GM23338 (cell line): ENCODE measurements at regions not wholly inside any gene's neighbourhood (a gene's known extent, or its start where the extent isn't known, plus 50 kb on each side); places are given as distances from the start of the nearest gene placed in this dataset.

Source experiments
- ATAC-seq: fragments of 200-7000 bp; cut with Tn5 transposase; 3 replicates; pipeline ENCODE4 v1.9.1; 2020
- DNase-seq: peaks from one replicate; pipeline ENCODE4 v3.0.0-alpha.2; 2015; ENCODE audit warnings: low spot score
- H2AFZ ChIP-seq: fragments of 200-600 bp; sonication (generic); 2 replicates; pipeline ENCODE4 v1.8.0; 2016; ENCODE audit warnings: antibody characterized with exemption, mild to moderate bottlenecking, moderate library complexity
- H3F3A ChIP-seq: fragments of 200-600 bp; sonication (generic); replicated peaks from 2 replicates; pipeline ENCODE4 v1.8.0; 2017; ENCODE audit warnings: antibody characterized with exemption, mixed run types, low read depth
- H3K27ac ChIP-seq: fragments of 200-600 bp; sonication (generic); 2 replicates; pipeline ENCODE4 v1.6.1; 2016; ENCODE audit warnings: low read depth
- H3K27me3 ChIP-seq: fragments of 200-600 bp; sonication (generic); 2 replicates; pipeline ENCODE4 v1.8.0; 2016; ENCODE audit warnings: mild to moderate bottlenecking, mixed run types, moderate library complexity; ENCODE audit not compliant: insufficient read depth
- H3K36me3 ChIP-seq: fragments of 200-600 bp; sonication (generic); 2 replicates; pipeline ENCODE4 v1.8.0; 2016; ENCODE audit warnings: mild to moderate bottlenecking; ENCODE audit not compliant: insufficient read depth
- H3K4me1 ChIP-seq: fragments of 200-600 bp; sonication (generic); 2 replicates; pipeline ENCODE4 v1.8.0; 2016; ENCODE audit warnings: mild to moderate bottlenecking, moderate library complexity; ENCODE audit not compliant: insufficient read depth
- H3K4me2 ChIP-seq: fragments of 200-600 bp; sonication (generic); 2 replicates; pipeline ENCODE4 v1.7.1; 2017; ENCODE audit warnings: mixed run types
- H3K4me3 ChIP-seq: fragments of 200-600 bp; sonication (generic); 2 replicates; pipeline ENCODE4 v1.6.1; 2016; ENCODE audit warnings: mixed run types
- H3K79me2 ChIP-seq: fragments of 200-600 bp; sonication (generic); replicated peaks from 2 replicates; pipeline ENCODE4 v1.8.0; 2017; ENCODE audit warnings: mild to moderate bottlenecking; ENCODE audit not compliant: insufficient read depth
- H3K9me2 ChIP-seq: fragments of 200-600 bp; sonication (generic); 2 replicates; pipeline ENCODE4 v1.8.0; 2017; ENCODE audit not compliant: insufficient read depth
- H4K20me1 ChIP-seq: fragments of 200-600 bp; sonication (generic); replicated peaks from 2 replicates; pipeline ENCODE4 v1.8.0; 2017; ENCODE audit warnings: mild to moderate bottlenecking; ENCODE audit not compliant: insufficient read depth
- H3K27ac Mint-ChIP-seq: 2 replicates; pipeline ENCODE4 v1.8.0; 2020; ENCODE audit warnings: inconsistent platforms, mild to moderate bottlenecking, moderate library complexity, mixed read lengths
- H3K27me3 Mint-ChIP-seq: 3 replicates; pipeline ENCODE4 v1.8.0; 2022; ENCODE audit warnings: low read depth, mild to moderate bottlenecking, moderate library complexity, mixed read lengths, inconsistent platforms; ENCODE audit not compliant: insufficient read depth, poor library complexity
- H3K36me3 Mint-ChIP-seq: 3 replicates; pipeline ENCODE4 v1.8.0; 2021; ENCODE audit warnings: low read depth, mild to moderate bottlenecking, inconsistent platforms, moderate library complexity, mixed read lengths
- H3K4me1 Mint-ChIP-seq: 3 replicates; pipeline ENCODE4 v1.8.0; 2020; ENCODE audit warnings: mild to moderate bottlenecking, inconsistent platforms, mixed read lengths
- H3K4me3 Mint-ChIP-seq: 3 replicates; pipeline ENCODE4 v1.8.0; 2021; ENCODE audit warnings: moderate library complexity, mild to moderate bottlenecking, inconsistent platforms, mixed read lengths
- H3K9me3 Mint-ChIP-seq: 3 replicates; pipeline ENCODE4 v1.8.0; 2020; ENCODE audit warnings: moderate library complexity, mild to moderate bottlenecking, inconsistent platforms, mixed read lengths
- CREB1 ChIP-seq: fragments of 250-450 bp; sonication (Bioruptor Pico); IDR thresholded peaks from 2 replicates; pipeline ENCODE4 v1.5.0; 2020; ENCODE audit warnings: low read depth, mild to moderate bottlenecking, moderate library complexity
- EZH2 ChIP-seq: fragments of 200-600 bp; sonication (generic); IDR thresholded peaks from one replicate; pipeline ENCODE4 v1.8.0; 2017; ENCODE audit warnings: antibody characterized with exemption, mild to moderate bottlenecking, low read depth; ENCODE audit not compliant: unreplicated experiment
- EZH2phosphoT487 ChIP-seq: fragments of 200-600 bp; sonication (generic); IDR thresholded peaks from one replicate; pipeline ENCODE4 v1.8.1; 2018; ENCODE audit warnings: antibody characterized with exemption; ENCODE audit not compliant: unreplicated experiment
- JUNB ChIP-seq: IDR thresholded peaks from one replicate; pipeline ENCODE4 v1.6.1; 2016; ENCODE audit warnings: antibody characterized with exemption; ENCODE audit not compliant: unreplicated experiment
- NANOG ChIP-seq: IDR thresholded peaks from 2 replicates; pipeline ENCODE4 v1.6.1; 2016; ENCODE audit warnings: antibody characterized with exemption, borderline replicate concordance
- POLR2AphosphoS5 ChIP-seq: IDR thresholded peaks from 2 replicates; pipeline ENCODE4 v1.6.1; 2016; ENCODE audit warnings: antibody characterized with exemption, low read depth
- STAT1 ChIP-seq: IDR thresholded peaks from one replicate; pipeline ENCODE4 v1.6.1; 2016; ENCODE audit warnings: antibody characterized with exemption; ENCODE audit not compliant: unreplicated experiment
- ZNF114 ChIP-seq: fragments of 250-450 bp; sonication (Bioruptor Pico); IDR thresholded peaks from 2 replicates; pipeline ENCODE4 v1.5.0; 2020; ENCODE audit warnings: mild to moderate bottlenecking, moderate library complexity
- ZNF331 ChIP-seq: fragments of 250-450 bp; sonication (Bioruptor Pico); IDR thresholded peaks from 2 replicates; pipeline ENCODE4 v1.5.0; 2020; ENCODE audit warnings: low read depth, mild to moderate bottlenecking, moderate library complexity
- TF ChIP-seq, protein P1 (sequence below): fragments of 250-450 bp; sonication (Bioruptor Pico); IDR thresholded peaks from 2 replicates; pipeline ENCODE4 v1.5.0; 2020; ENCODE audit warnings: mild to moderate bottlenecking, moderate library complexity
- TF ChIP-seq, protein P2 (sequence below), 2 experiments: fragments of 200-600 bp in 1 of 2; sonication (generic) in 1 of 2; conservative IDR thresholded peaks; 2 replicates each; pipeline versions ENCODE4 v1.5.1 to v1.6.1; 2016 to 2017; ENCODE audit warnings: antibody characterized with exemption in 2 of 2, low read depth in 2 of 2, mild to moderate bottlenecking in 2 of 2, moderate library complexity in 1 of 2

- no peak overlapping the region for H2AFZ ChIP-seq
- DNase-seq: no peak
- no peak overlapping the region for H3K4me2 ChIP-seq
- no peaks in the 10 kb centered on the region for H3K79me2 ChIP-seq
- TF ChIP-seq ZNF331 (CRISPR knock-in tag) (no peak), CREB1 (CRISPR knock-in tag) (no peak), POLR2AphosphoS5 (no peak)
- TF ChIP-seq, protein P1, sequence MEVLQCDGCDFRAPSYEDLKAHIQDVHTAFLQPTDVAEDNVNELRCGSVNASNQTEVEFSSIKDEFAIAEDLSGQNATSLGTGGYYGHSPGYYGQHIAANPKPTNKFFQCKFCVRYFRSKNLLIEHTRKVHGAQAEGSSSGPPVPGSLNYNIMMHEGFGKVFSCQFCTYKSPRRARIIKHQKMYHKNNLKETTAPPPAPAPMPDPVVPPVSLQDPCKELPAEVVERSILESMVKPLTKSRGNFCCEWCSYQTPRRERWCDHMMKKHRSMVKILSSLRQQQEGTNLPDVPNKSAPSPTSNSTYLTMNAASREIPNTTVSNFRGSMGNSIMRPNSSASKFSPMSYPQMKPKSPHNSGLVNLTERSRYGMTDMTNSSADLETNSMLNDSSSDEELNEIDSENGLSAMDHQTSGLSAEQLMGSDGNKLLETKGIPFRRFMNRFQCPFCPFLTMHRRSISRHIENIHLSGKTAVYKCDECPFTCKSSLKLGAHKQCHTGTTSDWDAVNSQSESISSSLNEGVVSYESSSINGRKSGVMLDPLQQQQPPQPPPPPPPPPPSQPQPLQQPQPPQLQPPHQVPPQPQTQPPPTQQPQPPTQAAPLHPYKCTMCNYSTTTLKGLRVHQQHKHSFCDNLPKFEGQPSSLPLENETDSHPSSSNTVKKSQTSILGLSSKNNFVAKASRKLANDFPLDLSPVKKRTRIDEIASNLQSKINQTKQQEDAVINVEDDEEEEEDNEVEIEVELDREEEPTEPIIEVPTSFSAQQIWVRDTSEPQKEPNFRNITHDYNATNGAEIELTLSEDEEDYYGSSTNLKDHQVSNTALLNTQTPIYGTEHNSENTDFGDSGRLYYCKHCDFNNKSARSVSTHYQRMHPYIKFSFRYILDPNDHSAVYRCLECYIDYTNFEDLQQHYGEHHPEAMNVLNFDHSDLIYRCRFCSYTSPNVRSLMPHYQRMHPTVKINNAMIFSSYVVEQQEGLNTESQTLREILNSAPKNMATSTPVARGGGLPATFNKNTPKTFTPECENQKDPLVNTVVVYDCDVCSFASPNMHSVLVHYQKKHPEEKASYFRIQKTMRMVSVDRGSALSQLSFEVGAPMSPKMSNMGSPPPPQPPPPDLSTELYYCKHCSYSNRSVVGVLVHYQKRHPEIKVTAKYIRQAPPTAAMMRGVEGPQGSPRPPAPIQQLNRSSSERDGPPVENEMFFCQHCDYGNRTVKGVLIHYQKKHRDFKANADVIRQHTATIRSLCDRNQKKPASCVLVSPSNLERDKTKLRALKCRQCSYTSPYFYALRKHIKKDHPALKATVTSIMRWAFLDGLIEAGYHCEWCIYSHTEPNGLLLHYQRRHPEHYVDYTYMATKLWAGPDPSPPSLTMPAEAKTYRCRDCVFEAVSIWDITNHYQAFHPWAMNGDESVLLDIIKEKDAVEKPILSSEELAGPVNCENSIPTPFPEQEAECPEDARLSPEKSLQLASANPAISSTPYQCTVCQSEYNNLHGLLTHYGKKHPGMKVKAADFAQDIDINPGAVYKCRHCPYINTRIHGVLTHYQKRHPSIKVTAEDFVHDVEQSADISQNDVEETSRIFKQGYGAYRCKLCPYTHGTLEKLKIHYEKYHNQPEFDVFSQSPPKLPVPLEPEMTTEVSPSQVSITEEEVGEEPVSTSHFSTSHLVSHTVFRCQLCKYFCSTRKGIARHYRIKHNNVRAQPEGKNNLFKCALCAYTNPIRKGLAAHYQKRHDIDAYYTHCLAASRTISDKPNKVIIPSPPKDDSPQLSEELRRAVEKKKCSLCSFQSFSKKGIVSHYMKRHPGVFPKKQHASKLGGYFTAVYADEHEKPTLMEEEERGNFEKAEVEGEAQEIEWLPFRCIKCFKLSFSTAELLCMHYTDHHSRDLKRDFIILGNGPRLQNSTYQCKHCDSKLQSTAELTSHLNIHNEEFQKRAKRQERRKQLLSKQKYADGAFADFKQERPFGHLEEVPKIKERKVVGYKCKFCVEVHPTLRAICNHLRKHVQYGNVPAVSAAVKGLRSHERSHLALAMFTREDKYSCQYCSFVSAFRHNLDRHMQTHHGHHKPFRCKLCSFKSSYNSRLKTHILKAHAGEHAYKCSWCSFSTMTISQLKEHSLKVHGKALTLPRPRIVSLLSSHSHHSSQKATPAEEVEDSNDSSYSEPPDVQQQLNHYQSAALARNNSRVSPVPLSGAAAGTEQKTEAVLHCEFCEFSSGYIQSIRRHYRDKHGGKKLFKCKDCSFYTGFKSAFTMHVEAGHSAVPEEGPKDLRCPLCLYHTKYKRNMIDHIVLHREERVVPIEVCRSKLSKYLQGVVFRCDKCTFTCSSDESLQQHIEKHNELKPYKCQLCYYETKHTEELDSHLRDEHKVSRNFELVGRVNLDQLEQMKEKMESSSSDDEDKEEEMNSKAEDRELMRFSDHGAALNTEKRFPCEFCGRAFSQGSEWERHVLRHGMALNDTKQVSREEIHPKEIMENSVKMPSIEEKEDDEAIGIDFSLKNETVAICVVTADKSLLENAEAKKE (CRISPR knock-in tag): no peak
- H3K9me2 ChIP-seq: no peaks in the 10 kb centered on the region
- H3K36me3 Mint-ChIP-seq: no peaks in the 10 kb centered on the region; the same call in 2 of the 3 replicates
- no peak overlapping the region for H3K27ac Mint-ChIP-seq
- no peak overlapping the region for H3K27ac ChIP-seq
- H3F3A ChIP-seq: no peaks in the 10 kb centered on the region
- peaks cover 3% of the 10 kb centered on the region; the same call in 2 of the 3 replicates for H3K4me1 Mint-ChIP-seq
- no peaks in the 10 kb centered on the region for H4K20me1 ChIP-seq
- H3K36me3 ChIP-seq: no peaks in the 10 kb centered on the region
- no peak overlapping the region for H3K4me3 Mint-ChIP-seq
- H3K27me3 Mint-ChIP-seq: peaks cover 6% of the 10 kb centered on the region
- no peak for ATAC-seq
- no peaks in the 10 kb centered on the region for H3K27me3 ChIP-seq
- no peaks in the 10 kb centered on the region for H3K9me3 Mint-ChIP-seq
- H3K4me1 ChIP-seq: no peaks in the 10 kb centered on the region
- H3K4me3 ChIP-seq: no peak overlapping the region
Observed at GRCh38 chr10:128870830-128871597, 596.0 kb upstream of the MGMT start.

- H3K27ac ChIP-seq: no peak overlapping the region
- H3K36me3 Mint-ChIP-seq: no peaks in the 10 kb centered on the region; the same call in 2 of the 3 replicates
- H3K36me3 ChIP-seq: no peaks in the 10 kb centered on the region
- DNase-seq (no peak), ATAC-seq (no peak)
- no peak overlapping the region for H3K4me3 Mint-ChIP-seq
- no peaks in the 10 kb centered on the region for H3K9me2 ChIP-seq
- no peaks in the 10 kb centered on the region for H3K79me2 ChIP-seq
- H3F3A ChIP-seq: no peaks in the 10 kb centered on the region
- no peak overlapping the region for H3K4me2 ChIP-seq
- no peak overlapping the region for H3K4me3 ChIP-seq
- H3K4me1 ChIP-seq: no peaks in the 10 kb centered on the region
- H4K20me1 ChIP-seq: no peaks in the 10 kb centered on the region
- no peak overlapping the region for H2AFZ ChIP-seq
- no peaks in the 10 kb centered on the region for H3K27me3 ChIP-seq
- no peaks in the 10 kb centered on the region for H3K4me1 Mint-ChIP-seq
- H3K27ac Mint-ChIP-seq: no peak overlapping the region
- H3K9me3 Mint-ChIP-seq: no peaks in the 10 kb centered on the region
- peaks cover 6% of the 10 kb centered on the region for H3K27me3 Mint-ChIP-seq
- TF ChIP-seq, protein P2, sequence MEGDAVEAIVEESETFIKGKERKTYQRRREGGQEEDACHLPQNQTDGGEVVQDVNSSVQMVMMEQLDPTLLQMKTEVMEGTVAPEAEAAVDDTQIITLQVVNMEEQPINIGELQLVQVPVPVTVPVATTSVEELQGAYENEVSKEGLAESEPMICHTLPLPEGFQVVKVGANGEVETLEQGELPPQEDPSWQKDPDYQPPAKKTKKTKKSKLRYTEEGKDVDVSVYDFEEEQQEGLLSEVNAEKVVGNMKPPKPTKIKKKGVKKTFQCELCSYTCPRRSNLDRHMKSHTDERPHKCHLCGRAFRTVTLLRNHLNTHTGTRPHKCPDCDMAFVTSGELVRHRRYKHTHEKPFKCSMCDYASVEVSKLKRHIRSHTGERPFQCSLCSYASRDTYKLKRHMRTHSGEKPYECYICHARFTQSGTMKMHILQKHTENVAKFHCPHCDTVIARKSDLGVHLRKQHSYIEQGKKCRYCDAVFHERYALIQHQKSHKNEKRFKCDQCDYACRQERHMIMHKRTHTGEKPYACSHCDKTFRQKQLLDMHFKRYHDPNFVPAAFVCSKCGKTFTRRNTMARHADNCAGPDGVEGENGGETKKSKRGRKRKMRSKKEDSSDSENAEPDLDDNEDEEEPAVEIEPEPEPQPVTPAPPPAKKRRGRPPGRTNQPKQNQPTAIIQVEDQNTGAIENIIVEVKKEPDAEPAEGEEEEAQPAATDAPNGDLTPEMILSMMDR (conservative IDR thresholded peaks at IDR 0.05; ENCODE audit: low read depth in 2 of 2): no peak
- TF ChIP-seq EZH2phosphoT487 (no peak), NANOG (no peak), EZH2 (no peak), ZNF331 (CRISPR knock-in tag) (no peak), JUNB (no peak), ZNF114 (CRISPR knock-in tag) (no peak), STAT1 (no peak)
Observed at GRCh38 chr10:128871671-128872231, 595.3 kb upstream of the MGMT start.
